ENCODE measurements at regions not wholly inside any gene's neighbourhood (a gene's known extent, or its start where the extent isn't known, plus 50 kb on each side); places are given as distances from the start of the nearest gene placed in this dataset.

GRCh38 chr3:95725770-95726169 is 1088.6 kb upstream of the EPHA6 start:
- no peak overlapping the region for H3K27ac ChIP-seq (ENCODE audit: low read depth, low read length)
- H2AK5ac ChIP-seq (ENCODE audit: low read depth, low read length), result no peak overlapping the region
- H2AFZ ChIP-seq (ENCODE audit: low read length), result no peak overlapping the region
- no peak overlapping the region for H3K4me3 ChIP-seq (ENCODE audit: extremely low read depth in 1 of 4, insufficient read depth in 2 of 4, low read depth in 3 of 4, low read length in 4 of 4)
- no peak overlapping the region for H4K8ac ChIP-seq (ENCODE audit: extremely low read depth, insufficient read depth, low read length)
- no peak overlapping the region for H3K56ac ChIP-seq (replicated peaks; ENCODE audit: insufficient read length, low read depth, low read length)
- H2BK20ac ChIP-seq (ENCODE audit: low read length), result no peak overlapping the region
- DNase-seq (ENCODE audit: low read depth in 1 of 2, low spot score in 2 of 2), result no peak
- no peak overlapping the region for H3K18ac ChIP-seq (ENCODE audit: extremely low read depth, low read length)
- ChIA-PET POLR2A (ENCODE audit: partially characterized antibody) (no interaction called here), CTCF (ENCODE audit: partially characterized antibody) (no interaction called here)
- H3K36me3 ChIP-seq (ENCODE audit: control insufficient read depth in 2 of 4, insufficient read depth in 4 of 4, low read length in 3 of 4), result no peaks in the 10 kb centered on the region
- no peak for FAIRE-seq
- no peaks in the 10 kb centered on the region for H3K27me3 ChIP-seq (replicated peaks in 1 of 4; ENCODE audit: control insufficient read depth in 3 of 4, extremely low read depth in 1 of 4, insufficient read depth in 3 of 4, low read length in 3 of 4)
- no peaks in the 10 kb centered on the region for H3K4me1 ChIP-seq (replicated peaks in 1 of 4; ENCODE audit: control insufficient read depth in 3 of 4, insufficient read depth in 4 of 4, low read length in 3 of 4)
- no peak overlapping the region for H3K9ac ChIP-seq (replicated peaks in 1 of 4; ENCODE audit: extremely low read depth in 1 of 4, low read depth in 3 of 4, low read length in 3 of 4)
- no peak overlapping the region for H2BK5ac ChIP-seq (ENCODE audit: low read depth, low read length)
- no peak overlapping the region for H4K91ac ChIP-seq (replicated peaks; ENCODE audit: insufficient read length, low read length)
- H4K5ac ChIP-seq (ENCODE audit: insufficient read length, low read depth, low read length), result no peak overlapping the region
- H4K20me1 ChIP-seq (replicated peaks in 1 of 2; ENCODE audit: control insufficient read depth in 1 of 2, insufficient read depth in 2 of 2, low read length in 2 of 2), result no peaks in the 10 kb centered on the region
- H3K23ac ChIP-seq (ENCODE audit: insufficient read length), result no peak overlapping the region
- H3K4ac ChIP-seq (replicated peaks; ENCODE audit: insufficient read length, low read depth, low read length), result no peak overlapping the region
- H3K23me2 ChIP-seq (ENCODE audit: low read depth, low read length), result no peaks in the 10 kb centered on the region
- no peak overlapping the region for H3K4me2 ChIP-seq (ENCODE audit: insufficient read depth in 1 of 2, low read depth in 2 of 2, low read length in 2 of 2)
- WGBS, 2 experiments (ENCODE audit: extremely low coverage in 1 of 2, insufficient coverage in 1 of 2, insufficient read length in 1 of 2, insufficient replicate concordance in 2 of 2, low coverage in 1 of 2, low lambda C conversion rate in 2 of 2, missing lambda C conversion rate in 1 of 2), result 93% methylated on average over 1 of the region's 1 CpG; no CpG with 5 or more reads in 1 of the 2 experiments
- H3K14ac ChIP-seq (ENCODE audit: insufficient read length), result no peak overlapping the region
- no peak overlapping the region for H2BK15ac ChIP-seq (ENCODE audit: low read length)
- no peaks in the 10 kb centered on the region for H3K79me1 ChIP-seq (ENCODE audit: low read depth, low read length)
- no peaks in the 10 kb centered on the region for H3K79me2 ChIP-seq (ENCODE audit: control insufficient read depth in 1 of 2, insufficient read depth in 2 of 2, low read length in 2 of 2)
- H2BK12ac ChIP-seq (ENCODE audit: low read depth, low read length), result no peak overlapping the region
- no peaks in the 10 kb centered on the region for H3K9me3 ChIP-seq (ENCODE audit: insufficient read depth in 2 of 2, low read depth in 1 of 2, low read length in 1 of 2)
- H2BK120ac ChIP-seq (replicated peaks; ENCODE audit: low read depth, low read length), result no peak overlapping the region
- TF ChIP-seq SIRT6 (IDR thresholded peaks at IDR 0.05; ENCODE audit: low read length) (no peak), RFX5 (IDR thresholded peaks at IDR 0.05; ENCODE audit: borderline replicate concordance, low read depth, low read length) (no peak), CEBPB (IDR thresholded peaks at IDR 0.05; ENCODE audit: low read depth, low read length) (no peak), CHD2 (IDR thresholded peaks at IDR 0.05; ENCODE audit: low read length) (no peak), ZNF274 (IDR thresholded peaks at IDR 0.05; ENCODE audit: borderline replicate concordance, extremely low read depth, low read length) (no peak), POLR2A (IDR thresholded peaks at IDR 0.05; ENCODE audit: control extremely low read depth in 1 of 2, low read depth in 2 of 2, low read length in 2 of 2) (no peak), SP4 (IDR thresholded peaks at IDR 0.05; ENCODE audit: low read length) (no peak), SP1 (IDR thresholded peaks at IDR 0.05; ENCODE audit: low read depth, low read length) (no peak), SIX5 (IDR thresholded peaks at IDR 0.05; ENCODE audit: low read depth, low read length) (no peak)

Measured in H1 (cell line).